ENCODE measurements at regions not wholly inside any gene's neighbourhood (a gene's known extent, or its start where the extent isn't known, plus 50 kb on each side); places are given as distances from the start of the nearest gene placed in this dataset.

DNA sequence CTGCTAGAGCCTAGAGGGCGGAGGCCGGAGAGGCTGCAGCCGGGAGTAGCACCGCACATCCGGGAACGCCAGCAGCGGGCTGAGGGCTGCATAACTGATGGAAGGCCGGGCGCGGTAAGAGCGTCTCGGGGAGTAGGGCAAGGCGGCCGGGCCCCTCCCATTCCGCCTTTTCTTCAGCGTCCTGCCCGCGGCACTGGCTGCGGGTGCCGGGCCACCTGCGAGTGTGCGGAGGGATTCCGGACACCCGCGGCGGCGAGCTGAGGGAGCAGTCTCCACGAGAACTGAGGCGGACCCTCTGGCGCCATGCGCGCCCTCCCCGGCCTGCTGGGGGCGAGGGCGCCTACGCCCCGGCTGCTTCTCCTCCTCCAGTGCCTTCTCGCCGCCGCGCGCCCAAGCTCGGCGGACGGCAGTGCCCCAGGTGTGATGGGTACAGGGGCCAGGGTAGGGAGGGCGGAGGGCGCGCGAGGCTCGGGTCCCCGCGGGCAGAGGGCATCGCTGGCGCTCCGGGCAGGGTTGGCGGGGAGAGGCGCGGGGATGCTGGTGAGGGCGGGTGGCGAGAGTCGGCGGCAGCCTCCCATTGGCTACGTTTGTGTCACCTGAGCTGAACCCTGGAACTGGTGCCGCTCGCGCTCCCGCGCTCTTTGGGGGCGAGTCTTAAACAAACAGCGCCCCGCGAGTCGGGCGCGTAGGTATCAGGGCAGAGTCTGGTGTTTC lies 334.4 kb downstream of the SRGAP2C start:
- no peak for TF ChIP-seq CTCF (IDR thresholded peaks at IDR 0.05)
- TF ChIP-seq TCF7L2 (IDR thresholded peaks at IDR 0.05; ENCODE audit: low read depth, low read length): no peak
- TF ChIP-seq POLR2AphosphoS5 (IDR thresholded peaks at IDR 0.05; ENCODE audit: low read depth, low read length): 0 out of 2 replicates have a peak, but pooled peaks have one; percentile 39
- TF ChIP-seq, protein P1, sequence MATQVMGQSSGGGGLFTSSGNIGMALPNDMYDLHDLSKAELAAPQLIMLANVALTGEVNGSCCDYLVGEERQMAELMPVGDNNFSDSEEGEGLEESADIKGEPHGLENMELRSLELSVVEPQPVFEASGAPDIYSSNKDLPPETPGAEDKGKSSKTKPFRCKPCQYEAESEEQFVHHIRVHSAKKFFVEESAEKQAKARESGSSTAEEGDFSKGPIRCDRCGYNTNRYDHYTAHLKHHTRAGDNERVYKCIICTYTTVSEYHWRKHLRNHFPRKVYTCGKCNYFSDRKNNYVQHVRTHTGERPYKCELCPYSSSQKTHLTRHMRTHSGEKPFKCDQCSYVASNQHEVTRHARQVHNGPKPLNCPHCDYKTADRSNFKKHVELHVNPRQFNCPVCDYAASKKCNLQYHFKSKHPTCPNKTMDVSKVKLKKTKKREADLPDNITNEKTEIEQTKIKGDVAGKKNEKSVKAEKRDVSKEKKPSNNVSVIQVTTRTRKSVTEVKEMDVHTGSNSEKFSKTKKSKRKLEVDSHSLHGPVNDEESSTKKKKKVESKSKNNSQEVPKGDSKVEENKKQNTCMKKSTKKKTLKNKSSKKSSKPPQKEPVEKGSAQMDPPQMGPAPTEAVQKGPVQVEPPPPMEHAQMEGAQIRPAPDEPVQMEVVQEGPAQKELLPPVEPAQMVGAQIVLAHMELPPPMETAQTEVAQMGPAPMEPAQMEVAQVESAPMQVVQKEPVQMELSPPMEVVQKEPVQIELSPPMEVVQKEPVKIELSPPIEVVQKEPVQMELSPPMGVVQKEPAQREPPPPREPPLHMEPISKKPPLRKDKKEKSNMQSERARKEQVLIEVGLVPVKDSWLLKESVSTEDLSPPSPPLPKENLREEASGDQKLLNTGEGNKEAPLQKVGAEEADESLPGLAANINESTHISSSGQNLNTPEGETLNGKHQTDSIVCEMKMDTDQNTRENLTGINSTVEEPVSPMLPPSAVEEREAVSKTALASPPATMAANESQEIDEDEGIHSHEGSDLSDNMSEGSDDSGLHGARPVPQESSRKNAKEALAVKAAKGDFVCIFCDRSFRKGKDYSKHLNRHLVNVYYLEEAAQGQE (IDR thresholded peaks at IDR 0.05; ENCODE audit: insufficient read depth in 1 of 2, low read depth in 2 of 2, low read length in 1 of 2): no peak

Data from Panc1 (cell line).